H9 (cell line): ENCODE measurements at regions not wholly inside any gene's neighbourhood (a gene's known extent, or its start where the extent isn't known, plus 50 kb on each side); places are given as distances from the start of the nearest gene placed in this dataset.

ENCODE experiments used
- DNase-seq: peaks from one replicate; pipeline ENCODE4 v3.0.0-alpha.2; 2017
- H2AFZ ChIP-seq: one replicate; pipeline ENCODE4 v1.6.1; 2013; ENCODE audit warnings: mild to moderate bottlenecking, low read length, control low read depth, moderate library complexity
- H2AK5ac ChIP-seq: 2 replicates; pipeline ENCODE4 v1.6.1; 2013; ENCODE audit warnings: low read length, control low read depth, mixed read lengths; ENCODE audit not compliant: insufficient read length
- H2BK120ac ChIP-seq: one replicate; pipeline ENCODE4 v1.6.1; 2013; ENCODE audit warnings: low read depth, mild to moderate bottlenecking, low read length, control low read depth, inconsistent platforms; ENCODE audit not compliant: poor library complexity, severe bottlenecking
- H2BK12ac ChIP-seq: 2 replicates; pipeline ENCODE4 v1.6.1; 2013; ENCODE audit warnings: low read length, control low read depth, mixed read lengths, low read depth; ENCODE audit not compliant: insufficient read length
- H2BK15ac ChIP-seq: 2 replicates; pipeline ENCODE4 v1.6.1; 2013; ENCODE audit warnings: low read depth, low read length, control low read depth
- H2BK20ac ChIP-seq: one replicate; pipeline ENCODE4 v1.6.1; 2013; ENCODE audit warnings: low read depth, mild to moderate bottlenecking, low read length, control low read depth, inconsistent platforms; ENCODE audit not compliant: poor library complexity, severe bottlenecking
- H2BK5ac ChIP-seq: 2 replicates; pipeline ENCODE4 v1.6.1; 2013; ENCODE audit warnings: low read length, control low read depth, mixed read lengths; ENCODE audit not compliant: insufficient read length
- H3K14ac ChIP-seq: 2 replicates; pipeline ENCODE4 v1.6.1; 2013; ENCODE audit warnings: low read length, control low read depth; ENCODE audit not compliant: insufficient read depth
- H3K18ac ChIP-seq: 2 replicates; pipeline ENCODE4 v1.6.1; 2013; ENCODE audit warnings: low read depth, mild to moderate bottlenecking, mixed read lengths, low read length, control low read depth; ENCODE audit not compliant: insufficient read length
- H3K23ac ChIP-seq: 2 replicates; pipeline ENCODE4 v1.6.1; 2013; ENCODE audit warnings: low read length, control low read depth, mixed read lengths, low read depth; ENCODE audit not compliant: insufficient read length
- H3K23me2 ChIP-seq: 2 replicates; pipeline ENCODE4 v1.6.1; 2013; ENCODE audit warnings: low read depth, mild to moderate bottlenecking, mixed read lengths, low read length, control low read depth; ENCODE audit not compliant: insufficient read length, poor library complexity, severe bottlenecking
- H3K27ac ChIP-seq: 2 replicates; pipeline ENCODE4 v1.5.1; 2013; ENCODE audit warnings: low read length, control low read depth, mixed read lengths, low read depth; ENCODE audit not compliant: insufficient read length
- H3K27me3 ChIP-seq: 2 replicates; pipeline ENCODE4 v1.6.1; 2013; ENCODE audit warnings: low read length, control low read depth, inconsistent platforms; ENCODE audit not compliant: insufficient read depth
- H3K4ac ChIP-seq: 2 replicates; pipeline ENCODE4 v1.6.1; 2013; ENCODE audit warnings: low read depth, mild to moderate bottlenecking, control low read depth, inconsistent platforms, low read length, moderate library complexity
- H3K4me1 ChIP-seq: 2 replicates; pipeline ENCODE4 v1.6.1; 2013; ENCODE audit warnings: low read length, control low read depth, inconsistent platforms; ENCODE audit not compliant: insufficient read depth
- H3K4me2 ChIP-seq: 2 replicates; pipeline ENCODE4 v1.6.1; 2013; ENCODE audit warnings: low read length, control low read depth, mixed read lengths; ENCODE audit not compliant: insufficient read length, insufficient read depth
- H3K56ac ChIP-seq: 2 replicates; pipeline ENCODE4 v1.6.1; 2013; ENCODE audit warnings: low read depth, mild to moderate bottlenecking, mixed read lengths, low read length, control low read depth; ENCODE audit not compliant: insufficient read length
- H3K79me1 ChIP-seq: 2 replicates; pipeline ENCODE4 v1.6.1; 2013; ENCODE audit warnings: low read depth, mild to moderate bottlenecking, moderate library complexity, low read length, control low read depth, inconsistent platforms; ENCODE audit not compliant: insufficient read depth, poor library complexity, severe bottlenecking
- H3K79me2 ChIP-seq: 2 replicates; pipeline ENCODE4 v1.6.1; 2013; ENCODE audit warnings: low read length, control low read depth, inconsistent platforms; ENCODE audit not compliant: insufficient read depth
- H3K9ac ChIP-seq: 2 replicates; pipeline ENCODE4 v1.6.1; 2013; ENCODE audit warnings: low read length, control low read depth, mixed read lengths; ENCODE audit not compliant: insufficient read length; ENCODE audit errors: extremely low read depth
- H3K9me3 ChIP-seq: one replicate; pipeline ENCODE4 v1.6.1; 2013; ENCODE audit warnings: low read depth, low read length, inconsistent platforms; ENCODE audit not compliant: control insufficient read depth
- H3T11ph ChIP-seq: one replicate; pipeline ENCODE4 v1.6.1; 2013; ENCODE audit warnings: mild to moderate bottlenecking, low read length, control low read depth, inconsistent platforms
- H4K20me1 ChIP-seq: one replicate; pipeline ENCODE4 v1.6.1; 2013; ENCODE audit not compliant: control insufficient read depth, insufficient read length, insufficient read depth
- H4K5ac ChIP-seq: 2 replicates; pipeline ENCODE4 v1.6.1; 2013; ENCODE audit warnings: low read depth, mild to moderate bottlenecking, mixed read lengths, low read length, control low read depth; ENCODE audit not compliant: insufficient read length
- H4K8ac ChIP-seq: replicated peaks from 2 replicates; pipeline ENCODE4 v1.6.1; 2013; ENCODE audit warnings: low read length, control low read depth, mixed read lengths, low read depth; ENCODE audit not compliant: insufficient read length
- H4K91ac ChIP-seq: 2 replicates; pipeline ENCODE4 v1.6.1; 2013; ENCODE audit warnings: low read depth, mild to moderate bottlenecking, moderate library complexity, mixed read lengths, low read length, control low read depth; ENCODE audit not compliant: insufficient read length
- H3K27ac Mint-ChIP-seq, 3 experiments: 2 replicates in 2 of 3; 3 replicates in 1 of 3; pipeline ENCODE4 v1.8.0; 2020 to 2021; ENCODE audit warnings: mixed read lengths in 3 of 3, mild to moderate bottlenecking in 1 of 3, moderate library complexity in 1 of 3
- H3K27me3 Mint-ChIP-seq: 2 replicates; pipeline ENCODE4 v1.8.0; 2021; ENCODE audit warnings: low read depth, mild to moderate bottlenecking, moderate library complexity, mixed read lengths
- H3K36me3 Mint-ChIP-seq, 3 experiments: 2 replicates in 2 of 3; 3 replicates in 1 of 3; pipeline ENCODE4 v1.8.0; 2020 to 2021; ENCODE audit warnings: low read depth in 3 of 3, mixed read lengths in 3 of 3; ENCODE audit not compliant: insufficient read depth in 1 of 3
- H3K4me1 Mint-ChIP-seq, 2 experiments: 2 replicates each; pipeline ENCODE4 v1.8.0; 2020; ENCODE audit warnings: mixed read lengths in 2 of 2
- H3K4me3 Mint-ChIP-seq, 2 experiments: 2 replicates in 1 of 2; 3 replicates in 1 of 2; pipeline ENCODE4 v1.8.0; 2020 to 2021; ENCODE audit warnings: mild to moderate bottlenecking in 2 of 2, mixed read lengths in 2 of 2, moderate library complexity in 1 of 2
- H3K9me3 Mint-ChIP-seq, 2 experiments: 2 replicates in 1 of 2; 3 replicates in 1 of 2; pipeline ENCODE4 v1.8.0; 2020; ENCODE audit warnings: mild to moderate bottlenecking in 2 of 2, mixed read lengths in 2 of 2, moderate library complexity in 1 of 2
- WGBS: extraction: QIAGEN DNeasy Blood & Tissue Kit; methylation state at CpG from one replicate; pipeline ENCODE4 v1.1.7; 2013; ENCODE audit warnings: missing lambda C conversion rate, low lambda C conversion rate, mixed read lengths; ENCODE audit not compliant: insufficient read length; ENCODE audit errors: extremely low coverage; 5-methylcytosine and 5-hydroxymethylcytosine counted together
- TF ChIP-seq, protein P1 (sequence below): fragments of 200-600 bp; sonication (generic); conservative IDR thresholded peaks from 3 replicates; pipeline ENCODE4 v1.8.0; 2021; ENCODE audit warnings: antibody characterized with exemption, mild to moderate bottlenecking

DNA sequence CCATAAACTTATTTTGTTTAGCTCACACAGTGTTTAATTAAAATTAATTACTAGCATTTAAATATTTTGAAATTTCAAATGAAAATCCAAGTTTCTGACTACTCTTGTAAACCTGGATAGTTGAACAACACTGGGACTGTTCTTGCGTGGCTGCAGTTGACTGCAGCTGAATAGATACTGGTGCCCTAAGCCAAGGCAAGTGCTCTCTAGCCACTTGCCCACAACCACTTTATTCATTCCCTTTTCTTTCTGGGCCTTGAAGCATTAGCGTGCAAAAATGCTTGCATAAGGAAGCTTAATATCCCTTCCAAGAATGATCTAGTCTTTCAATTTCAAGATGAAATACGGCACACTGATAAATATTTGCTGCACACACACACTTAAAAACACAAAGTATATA, 676.0 kb upstream of the MARCKS start:
- H3K79me2 ChIP-seq: no peaks in the 10 kb centered on the region
- H3K23ac ChIP-seq: no peak overlapping the region
- no peak overlapping the region for H2BK120ac ChIP-seq
- H3K18ac ChIP-seq: no peak overlapping the region
- Mint-ChIP-seq H3K9me3 (no peaks in the 10 kb centered on the region; a peak in 1 of 5 replicates), H3K4me1 (peaks cover 0 to 5% of the 10 kb centered on the region in 2 experiments; a peak in 2 of 4 replicates), H3K27me3 (no peaks in the 10 kb centered on the region), H3K4me3 (no peak overlapping the region), H3K36me3 (no peaks in the 10 kb centered on the region), H3K27ac (no peak overlapping the region)
- H2BK12ac ChIP-seq: no peak overlapping the region
- WGBS: no CpG with 5 or more reads among the region's 3 CpGs
- no peaks in the 10 kb centered on the region for H3K79me1 ChIP-seq
- no peaks in the 10 kb centered on the region for H3K23me2 ChIP-seq
- DNase-seq: no peak
- no peak overlapping the region for H2AK5ac ChIP-seq
- H4K8ac ChIP-seq: no peak overlapping the region
- no peak overlapping the region for H3K4me2 ChIP-seq
- H2BK20ac ChIP-seq: no peak overlapping the region
- H3K27ac ChIP-seq: no peak overlapping the region
- TF ChIP-seq, protein P1, sequence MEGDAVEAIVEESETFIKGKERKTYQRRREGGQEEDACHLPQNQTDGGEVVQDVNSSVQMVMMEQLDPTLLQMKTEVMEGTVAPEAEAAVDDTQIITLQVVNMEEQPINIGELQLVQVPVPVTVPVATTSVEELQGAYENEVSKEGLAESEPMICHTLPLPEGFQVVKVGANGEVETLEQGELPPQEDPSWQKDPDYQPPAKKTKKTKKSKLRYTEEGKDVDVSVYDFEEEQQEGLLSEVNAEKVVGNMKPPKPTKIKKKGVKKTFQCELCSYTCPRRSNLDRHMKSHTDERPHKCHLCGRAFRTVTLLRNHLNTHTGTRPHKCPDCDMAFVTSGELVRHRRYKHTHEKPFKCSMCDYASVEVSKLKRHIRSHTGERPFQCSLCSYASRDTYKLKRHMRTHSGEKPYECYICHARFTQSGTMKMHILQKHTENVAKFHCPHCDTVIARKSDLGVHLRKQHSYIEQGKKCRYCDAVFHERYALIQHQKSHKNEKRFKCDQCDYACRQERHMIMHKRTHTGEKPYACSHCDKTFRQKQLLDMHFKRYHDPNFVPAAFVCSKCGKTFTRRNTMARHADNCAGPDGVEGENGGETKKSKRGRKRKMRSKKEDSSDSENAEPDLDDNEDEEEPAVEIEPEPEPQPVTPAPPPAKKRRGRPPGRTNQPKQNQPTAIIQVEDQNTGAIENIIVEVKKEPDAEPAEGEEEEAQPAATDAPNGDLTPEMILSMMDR: no peak
- no peak overlapping the region for H3K4ac ChIP-seq
- no peaks in the 10 kb centered on the region for H3K4me1 ChIP-seq
- H3T11ph ChIP-seq: no peak overlapping the region
- H4K5ac ChIP-seq: no peak overlapping the region
- no peak overlapping the region for H2BK15ac ChIP-seq
- no peaks in the 10 kb centered on the region for H4K20me1 ChIP-seq
- H3K56ac ChIP-seq: no peak overlapping the region
- H3K14ac ChIP-seq: no peak overlapping the region
- H3K9ac ChIP-seq: no peak overlapping the region
- H3K27me3 ChIP-seq: no peaks in the 10 kb centered on the region
- no peak overlapping the region for H2BK5ac ChIP-seq
- no peak overlapping the region for H4K91ac ChIP-seq
- H2AFZ ChIP-seq: no peak overlapping the region
- H3K9me3 ChIP-seq: no peaks in the 10 kb centered on the region
